KMS-11 (cell line): ENCODE measurements at regions not wholly inside any gene's neighbourhood (a gene's known extent, or its start where the extent isn't known, plus 50 kb on each side); places are given as distances from the start of the nearest gene placed in this dataset.

Source experiments
- H2AFZ ChIP-seq: fragments of 200-600 bp; sonication (generic); 2 replicates; pipeline ENCODE4 v1.6.1; 2016; ENCODE audit warnings: antibody characterized with exemption, mixed run types, low read depth
- H3K27ac ChIP-seq: fragments of 200-600 bp; sonication (generic); 2 replicates; pipeline ENCODE4 v1.6.1; 2016; ENCODE audit warnings: mild to moderate bottlenecking, mixed run types
- H3K27me3 ChIP-seq: fragments of 200-600 bp; sonication (generic); 2 replicates; pipeline ENCODE4 v1.6.1; 2017; ENCODE audit warnings: mild to moderate bottlenecking, low read depth, mixed run types, moderate library complexity; ENCODE audit not compliant: insufficient read depth
- H3K36me3 ChIP-seq: fragments of 200-600 bp; sonication (generic); 2 replicates; pipeline ENCODE4 v1.6.1; 2017; ENCODE audit warnings: mild to moderate bottlenecking, mixed run types; ENCODE audit not compliant: insufficient read depth
- H3K4me1 ChIP-seq: fragments of 200-600 bp; sonication (generic); 2 replicates; pipeline ENCODE4 v1.6.1; 2016; ENCODE audit warnings: mild to moderate bottlenecking, low read depth, mixed run types; ENCODE audit not compliant: poor library complexity, severe bottlenecking
- H3K4me2 ChIP-seq: fragments of 200-600 bp; sonication (generic); 2 replicates; pipeline ENCODE4 v1.7.0; 2016; ENCODE audit warnings: mild to moderate bottlenecking, mixed run types
- H3K4me3 ChIP-seq: fragments of 200-600 bp; sonication (generic); IDR thresholded peaks from 2 replicates; pipeline ENCODE4 v1.6.1; 2017; ENCODE audit warnings: low read depth, low read length, mixed read lengths; ENCODE audit not compliant: insufficient read depth
- H3K79me2 ChIP-seq: fragments of 200-600 bp; sonication (generic); 2 replicates; pipeline ENCODE4 v1.6.1; 2016; ENCODE audit warnings: low read depth, mixed run types; ENCODE audit not compliant: insufficient read depth
- H3K9ac ChIP-seq: fragments of 200-600 bp; sonication (generic); 2 replicates; pipeline ENCODE4 v1.6.1; 2016; ENCODE audit warnings: mild to moderate bottlenecking, mixed run types
- H4K20me1 ChIP-seq: fragments of 200-600 bp; sonication (generic); 2 replicates; pipeline ENCODE4 v1.6.1; 2016; ENCODE audit warnings: mild to moderate bottlenecking, mixed run types; ENCODE audit not compliant: insufficient read depth
- TF ChIP-seq, protein P1 (sequence below): fragments of 200-600 bp; sonication (generic); conservative IDR thresholded peaks from 2 replicates; pipeline ENCODE4 v1.6.1; 2017; ENCODE audit warnings: low read depth, mild to moderate bottlenecking, antibody characterized with exemption, low read length, moderate library complexity, mixed read lengths

DNA sequence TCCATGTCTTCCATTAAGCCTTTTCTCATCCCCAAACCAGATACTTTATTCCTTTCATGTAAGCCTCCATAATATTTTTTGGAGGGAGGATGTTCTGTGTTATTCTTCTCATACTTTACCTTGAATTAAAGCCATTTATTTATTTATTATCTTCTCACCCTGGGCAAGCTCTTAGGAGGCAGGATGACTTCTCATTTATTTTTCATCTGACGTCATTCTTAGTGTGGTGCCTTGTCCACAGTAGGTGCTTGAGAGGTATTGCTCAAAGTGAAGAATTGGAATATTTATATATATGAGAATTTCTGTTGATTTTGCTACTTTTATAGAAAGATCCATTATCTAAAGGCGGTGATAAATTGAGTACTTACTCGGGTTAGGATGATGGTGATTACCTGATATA lies 458.3 kb upstream of the ACTBL2 start:
- no peaks in the 10 kb centered on the region for H3K4me1 ChIP-seq
- TF ChIP-seq, protein P1, sequence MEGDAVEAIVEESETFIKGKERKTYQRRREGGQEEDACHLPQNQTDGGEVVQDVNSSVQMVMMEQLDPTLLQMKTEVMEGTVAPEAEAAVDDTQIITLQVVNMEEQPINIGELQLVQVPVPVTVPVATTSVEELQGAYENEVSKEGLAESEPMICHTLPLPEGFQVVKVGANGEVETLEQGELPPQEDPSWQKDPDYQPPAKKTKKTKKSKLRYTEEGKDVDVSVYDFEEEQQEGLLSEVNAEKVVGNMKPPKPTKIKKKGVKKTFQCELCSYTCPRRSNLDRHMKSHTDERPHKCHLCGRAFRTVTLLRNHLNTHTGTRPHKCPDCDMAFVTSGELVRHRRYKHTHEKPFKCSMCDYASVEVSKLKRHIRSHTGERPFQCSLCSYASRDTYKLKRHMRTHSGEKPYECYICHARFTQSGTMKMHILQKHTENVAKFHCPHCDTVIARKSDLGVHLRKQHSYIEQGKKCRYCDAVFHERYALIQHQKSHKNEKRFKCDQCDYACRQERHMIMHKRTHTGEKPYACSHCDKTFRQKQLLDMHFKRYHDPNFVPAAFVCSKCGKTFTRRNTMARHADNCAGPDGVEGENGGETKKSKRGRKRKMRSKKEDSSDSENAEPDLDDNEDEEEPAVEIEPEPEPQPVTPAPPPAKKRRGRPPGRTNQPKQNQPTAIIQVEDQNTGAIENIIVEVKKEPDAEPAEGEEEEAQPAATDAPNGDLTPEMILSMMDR: no peak
- H4K20me1 ChIP-seq: no peaks in the 10 kb centered on the region

GRCh38 chr5:57940236-57940635 lies 457.6 kb upstream of the ACTBL2 start:
- Histone ChIP-seq H3K9ac (no peak overlapping the region), H3K79me2 (no peaks in the 10 kb centered on the region), H3K27ac (no peak overlapping the region), H2AFZ (no peak overlapping the region), H3K4me1 (no peaks in the 10 kb centered on the region), H3K4me3 (no peak overlapping the region), H3K4me2 (no peak overlapping the region), H4K20me1 (no peaks in the 10 kb centered on the region), H3K36me3 (no peaks in the 10 kb centered on the region), H3K27me3 (no peaks in the 10 kb centered on the region)
- TF ChIP-seq, protein P1: no peak

More for the DNA sequence above, 458.3 kb upstream of the ACTBL2 start:
- Histone ChIP-seq H3K4me3 (no peak overlapping the region), H3K79me2 (no peaks in the 10 kb centered on the region), H3K4me2 (no peak overlapping the region), H3K36me3 (no peaks in the 10 kb centered on the region), H3K27ac (no peak overlapping the region), H2AFZ (no peak overlapping the region), H3K27me3 (no peaks in the 10 kb centered on the region), H3K9ac (no peak overlapping the region)

GRCh38 chr5:57939771-57940170 lies 457.2 kb upstream of the ACTBL2 start:
- Histone ChIP-seq H3K79me2 (no peaks in the 10 kb centered on the region), H4K20me1 (no peaks in the 10 kb centered on the region), H3K9ac (no peak overlapping the region), H3K36me3 (no peaks in the 10 kb centered on the region), H2AFZ (no peak overlapping the region), H3K4me1 (no peaks in the 10 kb centered on the region), H3K27ac (no peak overlapping the region), H3K4me3 (no peak overlapping the region), H3K27me3 (no peaks in the 10 kb centered on the region), H3K4me2 (no peak overlapping the region)
- TF ChIP-seq, protein P1: no peak

DNA sequence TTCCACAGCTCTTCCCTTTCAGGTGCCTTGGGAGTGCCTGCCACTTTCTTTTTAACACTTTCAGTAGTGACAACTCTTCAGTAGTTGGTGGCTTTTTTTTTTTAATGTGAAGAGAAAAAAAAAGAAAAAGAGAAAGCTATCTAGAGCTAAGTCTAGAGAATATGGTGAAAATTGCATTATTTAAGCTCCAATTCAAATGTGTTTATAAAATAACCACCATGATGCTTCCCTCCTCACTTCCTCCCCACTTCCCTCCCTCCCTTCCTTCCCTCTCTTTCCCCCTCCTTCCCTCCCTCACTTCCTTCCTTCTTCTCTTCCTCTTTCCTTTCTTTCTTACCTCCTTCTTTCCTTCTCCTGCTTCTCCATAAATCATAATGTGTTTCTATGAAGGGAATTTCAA lies 456.7 kb upstream of the ACTBL2 start:
- Histone ChIP-seq H3K4me3 (no peak overlapping the region), H3K36me3 (no peaks in the 10 kb centered on the region), H4K20me1 (no peaks in the 10 kb centered on the region), H2AFZ (no peak overlapping the region), H3K4me1 (no peaks in the 10 kb centered on the region), H3K27ac (no peak overlapping the region), H3K79me2 (no peaks in the 10 kb centered on the region), H3K27me3 (no peaks in the 10 kb centered on the region), H3K9ac (no peak overlapping the region), H3K4me2 (no peak overlapping the region)
- TF ChIP-seq, protein P1: no peak

- H3K4me3 ChIP-seq: no peak overlapping the region
- no peak overlapping the region for H3K9ac ChIP-seq
- H3K27me3 ChIP-seq: no peaks in the 10 kb centered on the region
- no peaks in the 10 kb centered on the region for H3K79me2 ChIP-seq
- no peak overlapping the region for H2AFZ ChIP-seq
- TF ChIP-seq, protein P1: no peak
- H3K4me2 ChIP-seq: no peak overlapping the region
- no peak overlapping the region for H3K27ac ChIP-seq
- no peaks in the 10 kb centered on the region for H3K36me3 ChIP-seq
- no peaks in the 10 kb centered on the region for H3K4me1 ChIP-seq
- no peaks in the 10 kb centered on the region for H4K20me1 ChIP-seq
Measured at GRCh38 chr5:57938174-57938557, 455.6 kb upstream of the ACTBL2 start.
